ENCODE measurements at regions not wholly inside any gene's neighbourhood (a gene's known extent, or its start where the extent isn't known, plus 50 kb on each side); places are given as distances from the start of the nearest gene placed in this dataset.

GRCh38 chrX:13373027-13373426, 53.2 kb upstream of the ATXN3L start:
- no peak overlapping the region for H3K27ac Mint-ChIP-seq
- no peaks in the 10 kb centered on the region for H3K36me3 Mint-ChIP-seq
- H3K9me3 Mint-ChIP-seq (ENCODE audit: low read depth), result no peaks in the 10 kb centered on the region
- no peaks in the 10 kb centered on the region for H3K27me3 Mint-ChIP-seq
- peaks cover 2% of the 10 kb centered on the region for H3K4me1 Mint-ChIP-seq (ENCODE audit: low read depth)
- H3K4me3 Mint-ChIP-seq, result no peak overlapping the region

DNA sequence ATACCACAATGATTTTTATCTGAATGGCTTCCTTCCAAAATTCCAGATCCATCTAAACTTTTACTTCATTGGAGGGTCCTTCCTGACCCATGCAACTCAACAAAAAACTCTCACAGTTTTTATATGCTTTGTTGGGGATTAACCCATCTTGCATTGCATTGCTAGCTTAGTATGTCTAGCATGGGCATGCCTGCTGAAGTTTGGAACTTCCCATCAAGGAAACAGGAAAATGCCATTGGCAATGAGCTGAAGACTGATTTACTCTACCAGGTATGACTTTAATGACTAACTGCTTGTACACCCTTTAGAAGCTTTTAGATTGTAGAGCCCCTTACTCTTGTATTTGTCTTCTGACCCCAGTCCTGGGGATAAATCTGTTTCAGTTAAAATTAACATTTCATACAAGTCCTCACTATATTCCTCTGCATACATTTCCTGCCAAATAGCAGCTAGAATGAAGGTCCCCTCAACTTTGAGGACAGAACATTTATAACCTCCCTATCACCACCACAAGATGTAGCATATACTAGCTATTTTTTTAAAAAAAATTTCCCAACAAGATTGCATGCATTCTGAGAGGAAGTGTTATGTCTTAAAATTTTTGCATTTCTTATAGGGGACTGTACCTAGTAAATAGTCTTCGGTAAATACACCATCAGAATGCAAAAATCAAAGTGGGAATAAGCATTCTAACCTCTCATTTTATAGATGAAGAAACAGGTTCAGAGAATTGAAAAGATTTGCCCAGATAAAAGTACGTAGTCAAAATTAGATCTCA, 52.5 kb upstream of the ATXN3L start:
- Mint-ChIP-seq H3K4me3 (no peak overlapping the region), H3K9me3 (ENCODE audit: low read depth) (no peaks in the 10 kb centered on the region), H3K27me3 (no peaks in the 10 kb centered on the region), H3K36me3 (no peaks in the 10 kb centered on the region), H3K27ac (no peak overlapping the region), H3K4me1 (ENCODE audit: low read depth) (peaks cover 2% of the 10 kb centered on the region)

- no peaks in the 10 kb centered on the region for H3K9me3 Mint-ChIP-seq (ENCODE audit: low read depth)
- peaks cover 2% of the 10 kb centered on the region for H3K4me1 Mint-ChIP-seq (ENCODE audit: low read depth)
- no peaks in the 10 kb centered on the region for H3K36me3 Mint-ChIP-seq
- H3K27me3 Mint-ChIP-seq, result no peaks in the 10 kb centered on the region
- no peak overlapping the region for H3K27ac Mint-ChIP-seq
- no peak overlapping the region for H3K4me3 Mint-ChIP-seq
Observed at GRCh38 chrX:13371186-13371585, 51.3 kb upstream of the ATXN3L start.

DNA sequence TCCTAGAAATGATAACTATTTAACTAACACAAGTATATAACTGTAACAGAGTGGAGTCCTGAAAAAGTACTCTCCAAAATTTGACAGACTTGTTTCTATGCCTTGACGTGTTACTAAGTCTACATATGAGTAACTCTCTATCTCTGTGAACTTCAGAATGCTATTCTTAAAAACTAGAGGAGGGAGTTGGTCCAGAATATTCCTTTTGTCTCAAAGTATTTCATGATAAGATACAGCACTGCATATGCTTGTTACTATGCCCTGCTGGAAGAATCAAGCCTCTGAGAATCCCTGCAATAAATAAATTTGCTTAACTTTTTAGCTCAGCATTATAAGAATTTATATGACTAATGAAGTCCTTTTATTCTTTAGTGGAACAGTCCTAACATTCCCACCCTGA, 50.9 kb upstream of the ATXN3L start:
- Mint-ChIP-seq H3K27me3 (no peaks in the 10 kb centered on the region), H3K9me3 (ENCODE audit: low read depth) (no peaks in the 10 kb centered on the region), H3K36me3 (no peaks in the 10 kb centered on the region), H3K4me1 (ENCODE audit: low read depth) (peaks cover 2% of the 10 kb centered on the region), H3K4me3 (no peak overlapping the region), H3K27ac (no peak overlapping the region)

Data from activated naive CD8-positive, alpha-beta T cell (primary cell).